ENCODE measurements at regions not wholly inside any gene's neighbourhood (a gene's known extent, or its start where the extent isn't known, plus 50 kb on each side); places are given as distances from the start of the nearest gene placed in this dataset.
A peak's percentile ranks its signal among the peaks of the same experiment; 100 is the strongest.

- no peak for TF ChIP-seq CTCF (IDR thresholded peaks at IDR 0.05; ENCODE audit: unreplicated experiment)
- H3K27ac Mint-ChIP-seq = peak overlapping the region; percentile 35
- no peak overlapping the region for H3K4me3 Mint-ChIP-seq (ENCODE audit: low read depth)
These were observed 216.5 kb upstream of the RREB1 start for GRCh38 chr6:6891125-6891721.

GRCh38 chr6:6891949-6892461 is 215.8 kb upstream of the RREB1 start:
- Mint-ChIP-seq H3K4me1 (ENCODE audit: low read depth) (peaks cover 27% of the 10 kb centered on the region), H3K4me3 (ENCODE audit: low read depth) (no peak overlapping the region)

More at GRCh38 chr6:6891125-6891721, 216.5 kb upstream of the RREB1 start:
- DNase-seq (ENCODE audit: low spot score, unreplicated experiment) = no peak
- Mint-ChIP-seq H3K9me3 (ENCODE audit: low read depth) (no peaks in the 10 kb centered on the region), H3K36me3 (ENCODE audit: insufficient read depth) (no peaks in the 10 kb centered on the region), H3K27me3 (peaks cover 4% of the 10 kb centered on the region), H3K4me1 (ENCODE audit: low read depth) (peaks cover 24% of the 10 kb centered on the region)

DNA sequence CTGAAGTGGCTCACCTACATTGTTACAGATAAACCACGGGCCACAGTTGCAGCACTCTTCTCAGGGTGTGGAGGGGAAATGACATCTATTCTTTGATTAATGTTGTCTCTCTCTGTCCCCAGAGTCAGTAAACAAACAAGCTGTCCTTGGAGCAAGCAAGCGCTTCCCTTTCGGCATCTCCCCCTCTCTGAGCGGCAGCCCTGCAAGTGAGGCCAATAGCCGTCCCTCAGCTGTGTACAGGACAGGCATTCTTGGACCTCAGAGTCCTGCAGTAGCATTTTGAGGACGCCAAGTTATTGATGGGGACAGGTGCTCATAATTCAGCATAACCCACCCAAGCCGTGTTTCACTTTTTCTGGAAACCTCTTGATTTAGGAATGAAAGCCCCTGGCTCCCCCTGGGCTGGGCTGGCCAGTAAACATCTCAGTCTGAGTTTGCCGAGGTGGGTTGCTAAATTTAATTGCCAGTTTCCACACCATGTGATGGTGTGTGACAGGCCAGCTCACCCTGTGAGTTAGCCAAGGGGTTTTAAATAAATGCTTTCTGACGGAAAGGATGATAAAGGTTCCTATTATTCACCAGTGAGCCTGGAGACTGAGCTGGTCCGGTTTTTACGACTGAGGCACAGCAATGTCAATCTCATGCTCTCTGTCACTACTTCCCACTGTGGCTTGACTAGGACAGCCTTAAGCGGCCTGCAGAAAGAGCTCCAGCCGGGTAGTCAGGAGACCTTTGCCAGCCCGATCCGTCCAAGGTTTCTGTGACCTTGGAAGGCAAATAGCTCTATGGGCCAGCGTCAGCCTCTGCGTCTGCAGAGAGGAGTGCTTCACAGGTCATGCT is 214.8 kb upstream of the RREB1 start:
- no peak for TF ChIP-seq CTCF (IDR thresholded peaks at IDR 0.05; ENCODE audit: unreplicated experiment)
- H3K27ac Mint-ChIP-seq = no peak overlapping the region
- H3K4me1 Mint-ChIP-seq (ENCODE audit: low read depth) = peaks cover 28% of the 10 kb centered on the region
- H3K9me3 Mint-ChIP-seq (ENCODE audit: low read depth) = no peaks in the 10 kb centered on the region
- peaks cover 4% of the 10 kb centered on the region for H3K27me3 Mint-ChIP-seq
- H3K4me3 Mint-ChIP-seq (ENCODE audit: low read depth) = no peak overlapping the region
- H3K36me3 Mint-ChIP-seq (ENCODE audit: insufficient read depth) = no peaks in the 10 kb centered on the region
- DNase-seq (ENCODE audit: low spot score, unreplicated experiment) = no peak

More at GRCh38 chr6:6891949-6892461, 215.8 kb upstream of the RREB1 start:
- no peak for DNase-seq (ENCODE audit: low spot score, unreplicated experiment)
- Mint-ChIP-seq H3K9me3 (ENCODE audit: low read depth) (no peaks in the 10 kb centered on the region), H3K27ac (peak overlapping the region; percentile 38), H3K36me3 (ENCODE audit: insufficient read depth) (no peaks in the 10 kb centered on the region), H3K27me3 (peaks cover 4% of the 10 kb centered on the region)
- no peak for TF ChIP-seq CTCF (IDR thresholded peaks at IDR 0.05; ENCODE audit: unreplicated experiment)

- no peaks in the 10 kb centered on the region for H3K9me3 Mint-ChIP-seq (ENCODE audit: low read depth)
- no peak overlapping the region for H3K27ac Mint-ChIP-seq
- peaks cover 4% of the 10 kb centered on the region for H3K27me3 Mint-ChIP-seq
- no peak for TF ChIP-seq CTCF (IDR thresholded peaks at IDR 0.05; ENCODE audit: unreplicated experiment)
- no peak overlapping the region for H3K4me3 Mint-ChIP-seq (ENCODE audit: low read depth)
- H3K4me1 Mint-ChIP-seq (ENCODE audit: low read depth) = peaks cover 28% of the 10 kb centered on the region
- no peak for DNase-seq (ENCODE audit: low spot score, unreplicated experiment)
- H3K36me3 Mint-ChIP-seq (ENCODE audit: insufficient read depth) = no peaks in the 10 kb centered on the region
These were observed 214.1 kb upstream of the RREB1 start for GRCh38 chr6:6893701-6894100.

GRCh38 chr6:6895929-6896328 is 211.8 kb upstream of the RREB1 start:
- no peak overlapping the region for H3K27ac Mint-ChIP-seq

More at GRCh38 chr6:6895929-6896328, 211.8 kb upstream of the RREB1 start:
- no peaks in the 10 kb centered on the region for H3K9me3 Mint-ChIP-seq (ENCODE audit: low read depth)
- peaks cover 6% of the 10 kb centered on the region for H3K27me3 Mint-ChIP-seq
- peaks cover 21% of the 10 kb centered on the region for H3K4me1 Mint-ChIP-seq (ENCODE audit: low read depth)
- no peaks in the 10 kb centered on the region for H3K36me3 Mint-ChIP-seq (ENCODE audit: insufficient read depth)
- no peak overlapping the region for H3K4me3 Mint-ChIP-seq (ENCODE audit: low read depth)
- no peak for DNase-seq (ENCODE audit: low spot score, unreplicated experiment)
- no peak for TF ChIP-seq CTCF (IDR thresholded peaks at IDR 0.05; ENCODE audit: unreplicated experiment)

Measured in progenitor cell of endocrine pancreas (in vitro differentiated cells).